Omental fat pad (tissue), 3 donors: ENCODE measurements at regions not wholly inside any gene's neighbourhood (a gene's known extent, or its start where the extent isn't known, plus 50 kb on each side); places are given as distances from the start of the nearest gene placed in this dataset.
"Not testable (repeated sequence)": the region's sequence is repeated elsewhere in the genome, so short reads cannot be mapped to it uniquely, and the experiment has no call there.

Experiments
- ATAC-seq: fragments of 150-250 bp; one replicate; pipeline ENCODE4 v1.9.1; 2016; ENCODE audit warnings: mild to moderate bottlenecking, moderate library complexity; ENCODE audit not compliant: low FRiP score
- DNase-seq: peaks from one replicate; pipeline ENCODE4 v3.0.0-alpha.2; 2019; ENCODE audit warnings: low spot score
- CTCF ChIP-seq, 3 donors: fragments of 450-650 bp; IDR thresholded peaks; one replicate each; pipeline ENCODE4 v1.5.1; 2016 to 2017; ENCODE audit warnings: antibody characterized with exemption in 3 of 3, mild to moderate bottlenecking in 3 of 3, moderate library complexity in 2 of 3

GRCh38 chr2:60347781-60348180 lies 205.7 kb downstream of the BCL11A start:
- no peak for DNase-seq
- no peak for TF ChIP-seq CTCF (IDR thresholded peaks at IDR 0.05)

GRCh38 chr2:60342491-60342890 lies 211.0 kb downstream of the BCL11A start:
- DNase-seq, ATAC-seq: not testable (repeated sequence)

More at GRCh38 chr2:60347781-60348180, 205.7 kb downstream of the BCL11A start:
- ATAC-seq = no peak

GRCh38 chr2:60341151-60341550 lies 212.3 kb downstream of the BCL11A start:
- ATAC-seq (no peak), DNase-seq (no peak)
- TF ChIP-seq CTCF (IDR thresholded peaks at IDR 0.05) = no peak

- TF ChIP-seq CTCF (IDR thresholded peaks at IDR 0.05) = no peak
- DNase-seq (no peak), ATAC-seq (no peak)
Measured at GRCh38 chr2:60339286-60339685, 214.2 kb downstream of the BCL11A start.

GRCh38 chr2:60337142-60337497 lies 216.3 kb downstream of the BCL11A start:
- DNase-seq = no peak
- no peak for ATAC-seq
- TF ChIP-seq CTCF (IDR thresholded peaks at IDR 0.05) = no peak

- no peak for DNase-seq
- ATAC-seq = no peak
- TF ChIP-seq CTCF (IDR thresholded peaks at IDR 0.05) = no peak
Measured at GRCh38 chr2:60336442-60337141, 216.9 kb downstream of the BCL11A start.

GRCh38 chr2:60335533-60336237 lies 217.8 kb downstream of the BCL11A start:
- ATAC-seq = no peak
- no peak for DNase-seq
- no peak for TF ChIP-seq CTCF (IDR thresholded peaks at IDR 0.05)
